AG08395 (cell line): ENCODE measurements at regions not wholly inside any gene's neighbourhood (a gene's known extent, or its start where the extent isn't known, plus 50 kb on each side); places are given as distances from the start of the nearest gene placed in this dataset.

Experiments used
- DNase-seq: peaks from one replicate; pipeline ENCODE4 v3.0.0; 2012; ENCODE audit warnings: mixed read lengths, low spot score

DNA sequence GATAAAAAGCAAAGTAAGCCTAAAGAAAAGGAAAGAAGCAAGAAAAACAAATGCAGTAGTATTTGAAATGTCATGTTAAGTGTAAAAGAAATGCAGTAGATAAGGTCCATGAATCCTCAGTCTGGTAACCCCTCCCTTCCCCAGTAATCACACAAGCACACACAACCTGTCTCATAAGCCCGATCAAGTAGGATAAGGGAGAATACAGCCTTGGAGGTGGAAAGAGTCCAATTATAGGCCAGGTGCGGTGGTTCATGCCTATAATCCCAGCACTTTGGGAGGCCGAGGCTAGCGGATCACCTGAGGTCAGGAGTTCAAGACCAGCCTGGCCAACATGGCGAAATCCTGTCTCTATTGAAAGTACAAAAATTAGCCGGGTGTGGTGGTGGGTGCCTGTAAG is 117.9 kb downstream of the GADD45G start:
- DNase-seq, result no peak

DNA sequence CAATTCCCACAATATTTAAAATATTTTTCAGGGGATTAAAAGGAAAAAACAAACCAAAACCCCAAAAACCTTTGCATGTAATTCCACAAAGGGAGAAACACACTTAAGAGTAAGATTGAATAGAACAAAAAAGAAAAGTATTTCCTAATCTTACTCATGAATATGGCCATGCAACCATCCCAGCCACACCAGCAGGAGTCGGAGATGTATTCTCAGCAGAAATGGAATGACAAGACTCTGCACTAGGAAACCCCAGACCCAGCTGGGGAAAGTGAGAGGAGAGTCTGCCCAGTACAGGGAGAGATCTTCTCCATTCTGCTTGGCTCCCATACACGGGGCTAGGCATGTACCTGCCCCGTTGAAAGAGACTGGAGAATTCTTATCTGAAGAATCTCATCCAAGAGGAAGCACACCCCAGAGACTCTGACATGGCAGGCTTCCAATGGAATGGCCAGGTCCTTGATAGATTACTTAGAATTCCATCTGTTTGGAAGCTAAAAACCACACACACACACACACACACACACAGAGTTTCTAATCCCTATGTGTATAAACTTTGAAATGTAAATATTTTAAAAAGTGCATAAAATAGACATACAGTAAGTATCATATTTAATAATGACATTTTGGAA is 118.8 kb downstream of the GADD45G start:
- DNase-seq, result no peak

GRCh38 chr9:89724659-89725058 is 119.8 kb downstream of the GADD45G start:
- no peak for DNase-seq

DNA sequence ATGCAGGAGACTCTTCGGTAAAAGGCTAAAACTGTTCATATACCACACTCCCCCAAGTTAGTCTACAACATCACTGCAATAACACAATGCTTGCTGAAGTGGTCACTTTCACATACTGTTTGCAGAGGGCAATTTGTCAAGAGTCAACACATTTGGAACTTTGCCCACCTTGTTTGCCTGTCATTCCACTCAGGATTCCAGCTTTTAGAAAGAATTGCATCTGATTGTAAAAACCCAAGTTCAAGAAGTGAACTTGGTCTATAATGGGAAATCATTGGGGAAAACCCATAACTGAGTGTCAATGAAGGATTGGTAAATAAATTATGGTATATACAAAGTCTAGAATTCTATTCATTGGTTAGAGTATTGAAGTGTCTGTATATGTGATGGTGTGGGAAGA is 120.5 kb downstream of the GADD45G start:
- DNase-seq, result no peak

DNA sequence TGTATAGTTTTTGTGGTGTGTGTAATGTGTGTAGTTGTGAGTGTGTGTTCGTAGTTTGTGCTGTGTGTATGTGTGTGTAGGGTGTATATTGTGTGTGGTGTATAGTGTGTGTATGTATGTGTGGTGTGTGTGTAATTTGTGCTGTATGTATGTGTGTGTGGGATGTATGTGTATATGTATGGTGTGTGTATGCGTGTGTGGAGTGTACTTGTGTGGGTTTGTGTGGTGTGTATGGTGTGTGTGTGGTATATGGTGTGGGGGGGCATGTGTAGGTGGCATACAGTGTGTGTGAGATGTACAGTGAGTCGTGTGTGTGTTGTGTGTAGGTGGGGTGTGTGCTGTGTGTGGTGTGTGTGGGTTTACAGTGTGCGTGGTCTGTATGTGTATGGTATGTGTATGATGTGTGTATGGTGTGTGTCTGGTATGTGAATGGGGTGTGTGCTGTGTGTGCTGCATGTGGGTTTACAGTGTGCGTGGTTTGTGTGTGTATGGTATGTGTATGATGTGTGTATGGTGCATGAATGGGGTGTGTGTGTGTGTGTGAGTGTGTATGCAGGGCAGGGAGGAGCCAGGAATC is 125.2 kb downstream of the GADD45G start:
- DNase-seq, result no peak

- DNase-seq, result no peak
Measured at GRCh38 chr9:89730715-89731114, 125.9 kb downstream of the GADD45G start.

DNA sequence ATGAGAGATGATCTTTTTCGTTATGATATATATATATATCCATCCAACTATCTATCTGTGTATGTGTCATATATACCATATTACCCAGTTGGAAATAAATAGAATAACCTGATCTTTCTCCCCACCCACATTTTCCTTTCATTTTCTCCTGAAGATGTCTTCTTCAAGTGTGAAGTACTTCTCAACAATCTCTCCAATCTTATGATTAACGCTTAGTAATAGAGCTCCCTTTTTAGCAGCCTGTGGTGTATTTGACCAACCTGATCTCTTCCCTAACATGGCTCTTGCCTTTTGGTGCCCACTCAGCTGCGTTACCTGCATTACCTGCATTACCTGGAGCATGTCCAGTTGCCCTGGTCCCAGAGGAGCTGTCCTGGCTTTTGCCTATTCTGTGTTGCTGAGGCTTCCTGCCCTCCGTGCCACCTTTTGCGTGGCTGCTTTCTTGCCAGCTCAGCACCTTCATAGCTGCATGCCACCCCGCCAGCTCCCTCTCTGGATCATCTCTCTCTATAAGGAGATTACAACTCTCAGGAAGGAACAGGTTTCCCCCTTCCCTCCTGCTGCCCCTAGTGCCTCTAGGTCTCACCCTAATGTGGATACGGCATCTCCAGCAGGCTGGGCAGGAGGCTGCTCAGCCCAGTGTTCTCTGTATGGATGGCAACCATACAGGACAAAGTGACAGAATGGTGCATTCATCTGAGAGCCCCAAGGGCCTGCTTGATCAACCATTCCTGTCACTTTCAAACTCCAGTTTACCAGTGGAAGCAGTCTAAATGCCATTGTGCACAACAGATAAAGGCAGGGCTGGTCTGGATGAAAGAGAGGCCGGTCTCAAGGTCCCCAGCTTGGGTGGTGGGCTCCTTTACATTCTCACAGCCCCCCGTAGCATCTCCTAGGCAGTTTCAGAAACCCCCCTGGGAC is 126.7 kb downstream of the GADD45G start:
- no peak for DNase-seq

GRCh38 chr9:89732295-89732938 is 127.6 kb downstream of the GADD45G start:
- DNase-seq, result no peak

GRCh38 chr9:89732939-89733324 is 128.1 kb downstream of the GADD45G start:
- DNase-seq, result no peak

DNA sequence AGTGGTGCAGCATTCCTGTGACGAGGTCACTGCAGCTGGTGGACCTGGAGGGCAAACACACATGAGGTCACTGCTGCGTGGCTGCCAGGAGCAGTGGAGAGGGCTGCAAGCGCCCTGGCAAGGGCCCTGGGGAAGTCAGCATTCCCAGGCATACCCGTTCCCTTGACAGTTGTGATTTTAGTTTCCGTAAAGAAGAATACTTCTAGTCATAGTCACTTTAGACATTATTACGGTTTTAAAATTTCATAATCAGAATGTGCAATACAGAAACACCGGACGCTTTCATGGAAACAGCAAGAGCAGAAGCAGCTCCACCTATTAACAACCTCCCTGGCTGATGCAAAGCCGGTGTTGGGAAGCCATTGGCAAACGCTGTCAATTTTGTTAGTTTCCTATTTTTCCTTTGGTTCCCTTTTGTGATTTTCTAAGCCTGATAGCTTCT is 129.8 kb downstream of the GADD45G start:
- no peak for DNase-seq

DNA sequence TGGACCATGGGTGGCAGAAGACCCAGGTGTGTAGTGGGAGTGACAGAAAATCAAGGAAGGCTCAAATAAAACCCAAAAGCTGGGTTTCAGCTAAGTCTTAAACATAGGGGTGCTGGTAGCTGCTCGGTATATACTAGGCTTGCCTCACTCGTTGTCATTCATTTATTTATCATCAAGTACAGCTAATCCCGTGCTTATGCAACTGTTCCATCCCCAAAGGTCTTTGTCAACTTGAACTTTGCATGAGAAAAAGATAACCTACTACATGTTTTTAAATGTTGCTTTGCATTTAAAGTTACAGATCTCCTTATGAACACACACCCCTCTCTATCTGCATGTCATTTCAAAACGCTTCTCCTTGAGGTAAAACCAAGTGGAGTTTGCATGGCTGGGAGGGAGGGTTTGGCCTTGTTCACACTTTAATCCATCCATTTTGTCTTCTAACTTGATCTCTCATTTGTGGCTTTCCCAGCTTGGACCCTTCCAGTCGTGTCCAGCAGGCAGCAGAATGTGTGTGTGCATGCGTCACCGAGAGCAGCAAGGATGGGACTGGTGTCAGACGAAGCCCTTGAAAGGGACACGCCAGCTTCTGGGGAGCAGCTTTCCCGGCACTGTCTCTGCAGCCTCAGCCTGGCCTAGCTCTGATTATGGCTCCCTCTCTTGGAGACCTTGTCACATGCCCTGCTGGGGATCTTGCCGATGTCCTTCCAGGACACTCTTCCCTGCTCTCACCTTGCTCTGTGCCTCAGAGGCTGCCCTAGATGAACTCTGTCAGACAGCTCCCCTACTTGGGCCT is 133.5 kb downstream of the GADD45G start:
- no peak for DNase-seq

- DNase-seq, result no peak
Measured at GRCh38 chr9:89739511-89739910, 134.7 kb downstream of the GADD45G start.

DNA sequence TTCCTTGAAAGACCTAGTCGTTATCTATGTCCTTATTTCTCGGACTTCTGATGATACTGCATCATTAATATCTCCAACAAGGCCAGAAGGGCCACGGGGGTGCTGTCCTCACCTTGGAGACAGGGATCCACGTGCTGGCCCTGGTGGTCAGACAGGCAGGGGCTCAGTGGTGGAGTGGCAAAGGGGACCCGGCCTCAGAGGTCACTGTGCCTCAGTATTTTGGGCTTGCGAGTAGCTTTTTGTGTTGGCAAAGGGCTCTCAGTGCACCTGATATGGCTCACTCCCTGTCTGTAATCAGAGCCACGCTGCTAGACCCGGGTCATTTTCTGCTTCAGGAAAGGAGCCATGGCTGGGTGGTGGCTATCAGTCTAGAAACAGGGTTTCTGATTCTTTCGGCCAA is 135.1 kb downstream of the GADD45G start:
- no peak for DNase-seq

DNA sequence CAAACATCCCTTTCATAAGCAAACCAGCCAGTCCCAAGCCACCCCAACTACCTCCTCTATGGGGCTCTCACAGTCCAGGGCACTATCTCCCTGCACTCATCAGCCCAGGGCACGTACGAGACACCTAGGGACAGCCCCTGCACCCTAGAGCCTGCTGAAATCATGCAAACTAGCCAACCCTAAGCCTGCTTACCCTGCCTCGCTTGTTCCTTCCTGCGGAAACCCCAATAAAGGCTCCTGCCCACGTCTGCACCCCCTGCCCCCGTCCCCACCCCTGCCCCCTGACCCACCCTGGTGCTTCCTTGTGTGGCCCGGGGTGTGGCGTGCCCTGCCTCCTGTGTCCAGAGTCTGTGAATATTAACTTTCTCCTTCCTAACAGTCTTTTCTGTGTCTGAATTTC is 135.9 kb downstream of the GADD45G start:
- DNase-seq, result no peak

DNA sequence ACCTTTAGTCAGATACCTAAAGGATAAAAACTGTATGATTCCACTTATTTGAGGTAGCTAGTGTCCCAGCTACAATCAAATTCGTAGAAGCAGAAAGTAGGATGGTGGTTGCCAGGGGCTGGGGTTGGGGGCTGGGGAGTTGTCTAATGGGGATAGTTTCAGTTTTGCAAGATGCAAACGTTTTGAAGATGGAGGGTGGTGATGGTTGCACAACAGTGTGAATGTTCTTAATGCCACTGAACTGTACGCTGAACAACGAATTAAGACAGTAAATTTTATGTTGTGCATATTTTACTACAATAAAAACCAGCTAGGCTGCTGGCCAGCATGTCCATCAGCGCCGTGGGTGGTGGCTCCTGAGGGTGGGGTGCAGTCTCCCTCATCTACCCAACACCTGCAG is 137.8 kb downstream of the GADD45G start:
- DNase-seq, result no peak

DNA sequence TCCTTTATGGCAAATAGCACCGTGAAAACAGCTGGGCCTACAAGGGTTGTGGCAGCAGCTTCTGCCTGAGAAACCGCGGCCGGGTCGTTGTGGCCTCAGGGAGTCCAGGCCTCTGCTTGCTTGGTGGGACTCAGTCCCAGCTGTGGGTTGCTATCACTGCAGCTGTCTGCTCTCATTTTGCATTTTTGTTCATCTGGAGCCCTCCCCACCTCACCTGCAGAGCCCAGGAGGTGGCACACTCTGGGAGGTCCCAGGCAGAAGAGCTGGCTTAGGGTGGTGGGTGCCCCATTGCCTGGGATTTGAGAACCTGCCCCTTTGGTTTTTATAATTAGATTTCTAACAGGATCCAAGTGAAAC is 138.4 kb downstream of the GADD45G start:
- no peak for DNase-seq

GRCh38 chr9:89743573-89744254 is 138.9 kb downstream of the GADD45G start:
- no peak for DNase-seq

DNA sequence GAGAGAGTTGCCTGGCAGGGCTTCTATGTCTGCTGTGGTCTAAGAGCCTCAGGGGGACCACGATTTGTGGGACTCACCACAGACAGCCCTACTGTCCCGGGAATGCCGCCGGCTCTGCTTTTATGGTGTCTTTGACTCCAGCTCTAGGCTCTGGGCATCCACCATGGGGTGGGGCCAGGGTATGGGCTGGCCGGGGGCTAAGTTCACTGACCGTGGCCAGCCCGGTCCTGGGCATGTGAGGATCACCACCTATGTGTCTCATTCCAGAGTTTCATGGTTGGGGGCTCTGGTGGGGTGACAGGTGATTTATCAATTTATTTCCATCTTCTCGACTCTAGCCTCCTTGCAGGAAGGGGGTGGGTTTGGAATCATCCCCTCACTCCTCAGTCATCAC is 139.4 kb downstream of the GADD45G start:
- no peak for DNase-seq

- DNase-seq, result no peak
Measured at GRCh38 chr9:89744730-89745129, 139.9 kb downstream of the GADD45G start.

GRCh38 chr9:89745601-89746376 is 141.0 kb downstream of the GADD45G start:
- DNase-seq, result no peak
